ENCODE measurements at regions not wholly inside any gene's neighbourhood (a gene's known extent, or its start where the extent isn't known, plus 50 kb on each side); places are given as distances from the start of the nearest gene placed in this dataset.
A peak's percentile ranks its signal among the peaks of the same experiment; 100 is the strongest.

- Histone ChIP-seq H3K27me3 (ENCODE audit: control insufficient read depth in 3 of 3, insufficient read depth in 3 of 3, low read length in 2 of 3) (no peaks in the 10 kb centered on the region), H3K36me3 (ENCODE audit: control insufficient read depth in 4 of 4, insufficient read depth in 4 of 4, low read length in 4 of 4) (no peaks in the 10 kb centered on the region), H3K27ac (ENCODE audit: low read depth in 1 of 2, low read length in 1 of 2) (no peak overlapping the region), H3K9me3 (ENCODE audit: control insufficient read depth in 4 of 4, insufficient read depth in 3 of 4, low read length in 3 of 4) (peaks cover 0 to 2% (median 0%) of the 10 kb centered on the region in 4 donors), H3K4me3 (no peak overlapping the region), H3K9ac (ENCODE audit: insufficient read depth in 1 of 2, low read length in 2 of 2) (no peak overlapping the region), H3K4me1 (ENCODE audit: control insufficient read depth in 5 of 5, insufficient read depth in 5 of 5, low read length in 5 of 5) (no peaks in the 10 kb centered on the region)
- DNase-seq = no peak
- TF ChIP-seq CTCF (IDR thresholded peaks at IDR 0.05; ENCODE audit: control extremely low read depth, extremely low read depth) = no peak
- ATAC-seq (ENCODE audit: insufficient read depth, low FRiP score) = no peak
- WGBS, 2 donors = 93 to 98% methylated on average over 2 of the region's 2 CpGs
These were observed 393.8 kb upstream of the SLC30A5 start for GRCh38 chr5:68699966-68700365.

- TF ChIP-seq CTCF (IDR thresholded peaks at IDR 0.05; ENCODE audit: control extremely low read depth, extremely low read depth) = no peak
- no peak overlapping the region for H3K4me3 ChIP-seq
- no peak overlapping the region for H3K27ac ChIP-seq (ENCODE audit: low read depth in 1 of 2, low read length in 1 of 2)
- H3K9ac ChIP-seq (ENCODE audit: insufficient read depth in 1 of 2, low read length in 2 of 2) = no peak overlapping the region
- ATAC-seq (ENCODE audit: insufficient read depth, low FRiP score) = no peak
- WGBS, 2 donors = 89 to 93% methylated on average over 2 of the region's 2 CpGs
- peaks cover 2 to 20% (median 12%) of the 10 kb centered on the region in 5 donors for H3K4me1 ChIP-seq (ENCODE audit: control insufficient read depth in 5 of 5, insufficient read depth in 5 of 5, low read length in 5 of 5)
- H3K27me3 ChIP-seq (ENCODE audit: control insufficient read depth in 3 of 3, insufficient read depth in 3 of 3, low read length in 2 of 3) = no peaks in the 10 kb centered on the region
- no peaks in the 10 kb centered on the region for H3K9me3 ChIP-seq (ENCODE audit: control insufficient read depth in 4 of 4, insufficient read depth in 3 of 4, low read length in 3 of 4)
- DNase-seq = peak in 1 of 3 donors; percentile 37
- no peaks in the 10 kb centered on the region for H3K36me3 ChIP-seq (ENCODE audit: control insufficient read depth in 4 of 4, insufficient read depth in 4 of 4, low read length in 4 of 4)
These were observed 386.2 kb upstream of the SLC30A5 start for GRCh38 chr5:68707575-68707974.

GRCh38 chr5:68708156-68708841 lies 385.5 kb upstream of the SLC30A5 start:
- no peaks in the 10 kb centered on the region for H3K36me3 ChIP-seq (ENCODE audit: control insufficient read depth in 4 of 4, insufficient read depth in 4 of 4, low read length in 4 of 4)
- H3K27ac ChIP-seq (ENCODE audit: low read depth in 1 of 2, low read length in 1 of 2) = no peak overlapping the region
- H3K9ac ChIP-seq (ENCODE audit: insufficient read depth in 1 of 2, low read length in 2 of 2) = peak overlapping the region in 1 of 2 donors; percentile 60
- no peak for ATAC-seq (ENCODE audit: insufficient read depth, low FRiP score)
- TF ChIP-seq CTCF (IDR thresholded peaks at IDR 0.05; ENCODE audit: control extremely low read depth, extremely low read depth) = no peak
- 80 to 89% methylated on average over 7 of the region's 7 CpGs for WGBS, 2 donors
- no peak for DNase-seq
- peaks cover 2 to 23% (median 12%) of the 10 kb centered on the region in 5 donors for H3K4me1 ChIP-seq (ENCODE audit: control insufficient read depth in 5 of 5, insufficient read depth in 5 of 5, low read length in 5 of 5)
- no peaks in the 10 kb centered on the region for H3K9me3 ChIP-seq (ENCODE audit: control insufficient read depth in 4 of 4, insufficient read depth in 3 of 4, low read length in 3 of 4)
- no peaks in the 10 kb centered on the region for H3K27me3 ChIP-seq (ENCODE audit: control insufficient read depth in 3 of 3, insufficient read depth in 3 of 3, low read length in 2 of 3)
- no peak overlapping the region for H3K4me3 ChIP-seq

GRCh38 chr5:68708842-68709170 lies 385.0 kb upstream of the SLC30A5 start:
- TF ChIP-seq CTCF (IDR thresholded peaks at IDR 0.05; ENCODE audit: control extremely low read depth, extremely low read depth) = no peak
- Histone ChIP-seq H3K9ac (ENCODE audit: insufficient read depth in 1 of 2, low read length in 2 of 2) (peak overlapping the region in 1 of 2 donors; percentile 60), H3K4me1 (ENCODE audit: control insufficient read depth in 5 of 5, insufficient read depth in 5 of 5, low read length in 5 of 5) (peaks cover 2 to 26% (median 12%) of the 10 kb centered on the region in 5 donors), H3K9me3 (ENCODE audit: control insufficient read depth in 4 of 4, insufficient read depth in 3 of 4, low read length in 3 of 4) (no peaks in the 10 kb centered on the region), H3K27ac (ENCODE audit: low read depth in 1 of 2, low read length in 1 of 2) (peak overlapping the region in 1 of 2 donors; percentile 14), H3K4me3 (no peak overlapping the region), H3K36me3 (ENCODE audit: control insufficient read depth in 4 of 4, insufficient read depth in 4 of 4, low read length in 4 of 4) (no peaks in the 10 kb centered on the region), H3K27me3 (ENCODE audit: control insufficient read depth in 3 of 3, insufficient read depth in 3 of 3, low read length in 2 of 3) (no peaks in the 10 kb centered on the region)
- WGBS, 2 donors = 46 to 64% methylated on average over 1 of the region's 1 CpG
- ATAC-seq (ENCODE audit: insufficient read depth, low FRiP score) = no peak
- DNase-seq = peak in 2 of 3 donors; percentile 65 to 82

Measured in lung (tissue), 11 donors.